Common myeloid progenitor, CD34-positive (primary cell): ENCODE measurements at regions not wholly inside any gene's neighbourhood (a gene's known extent, or its start where the extent isn't known, plus 50 kb on each side); places are given as distances from the start of the nearest gene placed in this dataset.

Experiments
- CTCF ChIA-PET: fragments of 350-600 bp; sonication (Branson Sonifier 250); formaldehyde crosslinking; loops from one replicate; lab custom pipeline; 2021; ENCODE audit warnings: antibody characterized with exemption; lab: Charles Lee
- POLR2A ChIA-PET: fragments of 350-600 bp; sonication (Branson Sonifier 250); formaldehyde crosslinking; loops from one replicate; lab custom pipeline; 2021; ENCODE audit warnings: antibody characterized with exemption; lab: Charles Lee
- DNase-seq, 3 donors: peaks; one replicate each; pipeline versions ENCODE4 v3.0.0 to v3.0.0-alpha.2; 2013
- H3K27ac ChIP-seq, 2 experiments: 1 replicate in 1 of 2; 2 replicates in 1 of 2; pipeline ENCODE4 v1.7.0; 2013; ENCODE audit warnings: inconsistent platforms in 2 of 2, low read length in 2 of 2, mild to moderate bottlenecking in 2 of 2, low read depth in 1 of 2, moderate library complexity in 1 of 2; ENCODE audit not compliant: severe bottlenecking in 2 of 2, insufficient read depth in 1 of 2, poor library complexity in 1 of 2
- H3K27me3 ChIP-seq, 5 experiments: replicated peaks in 2 of 5; 1 replicate in 3 of 5; 2 replicates in 2 of 5; pipeline versions ENCODE4 v1.6.1 to v1.7.0; 2013; ENCODE audit warnings: low read length in 4 of 5, mild to moderate bottlenecking in 2 of 5, moderate library complexity in 2 of 5, inconsistent platforms in 1 of 5; ENCODE audit not compliant: insufficient read depth in 5 of 5, control insufficient read depth in 4 of 5
- H3K36me3 ChIP-seq, 4 experiments: 1 replicate in 2 of 4; 2 replicates in 2 of 4; pipeline versions ENCODE4 v1.6.1 to v1.7.0; 2013; ENCODE audit warnings: low read length in 3 of 4, control low read depth in 1 of 4, mild to moderate bottlenecking in 1 of 4; ENCODE audit not compliant: control insufficient read depth in 4 of 4, insufficient read depth in 4 of 4
- H3K4me1 ChIP-seq, 4 experiments: 1 replicate in 3 of 4; 2 replicates in 1 of 4; pipeline versions ENCODE4 v1.6.1 to v1.7.1; 2013; ENCODE audit warnings: low read length in 3 of 4, mild to moderate bottlenecking in 3 of 4, control low read depth in 1 of 4, inconsistent platforms in 1 of 4, moderate library complexity in 1 of 4; ENCODE audit not compliant: control insufficient read depth in 4 of 4, insufficient read depth in 4 of 4; ENCODE audit errors: control extremely low read depth in 1 of 4
- H3K4me3 ChIP-seq, 7 experiments: 1 replicate in 4 of 7; 2 replicates in 3 of 7; pipeline versions ENCODE4 v1.5.1 to v1.7.0; 2013; ENCODE audit warnings: mild to moderate bottlenecking in 7 of 7, low read length in 6 of 7, moderate library complexity in 6 of 7, inconsistent platforms in 2 of 7, low read depth in 2 of 7, control low read depth in 1 of 7; ENCODE audit not compliant: insufficient read depth in 4 of 7, control insufficient read depth in 1 of 7; ENCODE audit errors: extremely low read depth in 1 of 7
- H3K9me3 ChIP-seq, 5 experiments: 1 replicate in 4 of 5; 2 replicates in 1 of 5; pipeline versions ENCODE4 v1.6.1 to v1.7.1; 2013; ENCODE audit warnings: low read length in 4 of 5, mild to moderate bottlenecking in 2 of 5, inconsistent platforms in 1 of 5, low read depth in 1 of 5, moderate library complexity in 1 of 5; ENCODE audit not compliant: control insufficient read depth in 4 of 5, insufficient read depth in 2 of 5; ENCODE audit errors: control extremely low read depth in 1 of 5
- WGBS: methylation state at CpG from one replicate; pipeline ENCODE4 v1.1.5; 2013; ENCODE audit not compliant: insufficient coverage; 5-methylcytosine and 5-hydroxymethylcytosine counted together

DNA sequence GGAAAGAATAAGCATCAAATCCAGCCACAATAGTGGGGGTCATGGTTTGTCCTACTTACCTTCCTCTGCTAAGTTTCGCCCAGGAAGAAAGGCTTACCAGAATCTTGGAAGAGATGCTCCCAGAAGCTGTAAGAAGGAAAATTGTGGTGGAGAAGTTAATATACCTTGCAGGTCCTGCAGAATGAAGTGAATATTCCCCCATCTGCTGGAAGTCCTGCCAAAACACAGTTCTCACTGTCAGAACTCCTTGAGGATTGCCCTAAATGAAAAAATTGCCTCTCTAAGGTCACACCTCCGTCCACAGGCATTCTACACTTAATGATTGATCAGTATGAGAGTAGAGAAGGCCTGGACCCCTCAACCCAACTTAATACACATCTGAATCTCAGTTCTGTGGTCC lies 78.4 kb upstream of the RGS21 start:
- Histone ChIP-seq H3K9me3 (peaks cover 0 to 5% (median 0%) of the 10 kb centered on the region in 5 experiments), H3K4me1 (no peaks in the 10 kb centered on the region), H3K4me3 (no peak overlapping the region), H3K27ac (no peak overlapping the region), H3K36me3 (no peaks in the 10 kb centered on the region), H3K27me3 (no peaks in the 10 kb centered on the region)
- ChIA-PET CTCF (no interaction called here), POLR2A (no interaction called here)
- DNase-seq = no peak
- WGBS = no CpG with 5 or more reads among the region's 2 CpGs

DNA sequence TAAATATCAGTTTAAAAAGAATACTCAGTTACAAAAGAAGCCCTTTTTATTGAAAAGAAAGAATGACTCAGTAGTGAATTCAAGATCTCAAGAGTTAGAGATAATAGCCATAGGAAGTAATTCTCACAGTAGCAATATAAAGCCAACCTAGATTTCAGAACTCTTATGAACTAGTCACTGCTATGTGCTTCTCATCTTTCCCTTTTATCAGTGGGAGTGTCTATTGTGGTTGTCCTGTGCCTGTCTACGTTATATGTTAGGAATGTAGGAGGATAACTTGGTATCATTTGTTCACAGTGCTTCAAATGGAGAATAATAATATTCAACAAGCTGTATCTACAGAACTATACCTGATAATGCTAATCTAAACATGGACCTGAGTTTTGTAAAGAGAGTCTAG lies 73.1 kb upstream of the RGS21 start:
- no peaks in the 10 kb centered on the region for H3K4me1 ChIP-seq
- CTCF ChIA-PET = no interaction called here
- H3K27ac ChIP-seq = no peak overlapping the region
- no peaks in the 10 kb centered on the region for H3K36me3 ChIP-seq
- no peak for DNase-seq
- POLR2A ChIA-PET = no interaction called here
- no peak overlapping the region for H3K4me3 ChIP-seq
- WGBS = no CpG with 5 or more reads among the region's 1 CpG
- peaks cover 0 to 15% (median 4%) of the 10 kb centered on the region in 5 experiments for H3K9me3 ChIP-seq
- no peaks in the 10 kb centered on the region for H3K27me3 ChIP-seq

DNA sequence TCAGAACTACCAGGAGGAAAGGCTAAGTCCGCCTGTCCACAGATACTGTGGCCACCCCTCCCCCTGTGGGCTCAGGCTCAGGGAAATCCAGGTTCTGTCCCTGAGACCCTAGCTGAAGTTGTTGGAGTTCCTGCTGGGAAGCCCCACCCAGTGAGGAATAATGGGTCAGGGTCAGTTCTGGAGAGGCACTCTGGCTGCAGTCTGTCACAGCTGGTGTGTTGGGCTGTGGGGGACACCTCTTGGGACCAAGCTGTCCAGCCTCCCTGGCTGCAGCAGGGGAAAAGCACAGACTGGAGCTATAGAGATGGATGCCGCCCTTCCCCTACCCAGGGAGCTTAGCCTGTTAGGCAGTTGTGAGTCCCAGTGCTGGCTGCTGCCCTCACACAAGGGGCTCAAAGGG lies 65.1 kb upstream of the RGS21 start:
- H3K4me1 ChIP-seq = no peaks in the 10 kb centered on the region
- H3K4me3 ChIP-seq = no peak overlapping the region
- 94% methylated on average over 2 of the region's 2 CpGs for WGBS
- CTCF ChIA-PET = interaction anchor here (1.0 kb wide), 1 partner anchor 26 kb away, joined by 3 read pairs; no protein-coding TSS in a partner anchor
- peaks cover 0 to 16% (median 5%) of the 10 kb centered on the region in 5 experiments for H3K9me3 ChIP-seq
- H3K27me3 ChIP-seq = no peaks in the 10 kb centered on the region
- no peaks in the 10 kb centered on the region for H3K36me3 ChIP-seq
- POLR2A ChIA-PET = no interaction called here
- no peak overlapping the region for H3K27ac ChIP-seq
- DNase-seq = no peak

DNA sequence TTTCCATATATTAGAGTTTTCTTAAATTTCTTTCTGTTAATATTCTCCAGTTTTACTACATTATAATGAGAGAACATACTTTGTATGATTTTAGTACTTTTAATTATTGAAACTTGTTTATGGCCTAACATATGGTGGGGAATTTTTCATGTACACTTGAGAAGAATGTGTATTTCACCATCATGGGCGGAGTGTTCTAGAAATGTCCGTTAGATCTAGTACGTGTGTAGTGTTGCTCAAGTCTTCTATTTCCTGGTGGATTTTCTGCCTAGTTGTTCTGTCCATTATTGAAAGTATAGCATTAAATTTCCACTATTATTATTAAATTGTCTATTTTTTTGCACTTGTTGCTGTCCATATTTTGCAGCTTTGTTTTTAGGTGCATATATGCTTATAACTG lies 64.0 kb upstream of the RGS21 start:
- no peak overlapping the region for H3K4me3 ChIP-seq
- ChIA-PET POLR2A (no interaction called here), CTCF (no interaction called here)
- no peak for DNase-seq
- no CpG with 5 or more reads among the region's 3 CpGs for WGBS
- no peaks in the 10 kb centered on the region for H3K36me3 ChIP-seq
- H3K27ac ChIP-seq = no peak overlapping the region
- H3K27me3 ChIP-seq = no peaks in the 10 kb centered on the region
- peaks cover 0 to 3% (median 0%) of the 10 kb centered on the region in 4 experiments for H3K4me1 ChIP-seq
- peaks cover 0 to 16% (median 5%) of the 10 kb centered on the region in 5 experiments for H3K9me3 ChIP-seq

DNA sequence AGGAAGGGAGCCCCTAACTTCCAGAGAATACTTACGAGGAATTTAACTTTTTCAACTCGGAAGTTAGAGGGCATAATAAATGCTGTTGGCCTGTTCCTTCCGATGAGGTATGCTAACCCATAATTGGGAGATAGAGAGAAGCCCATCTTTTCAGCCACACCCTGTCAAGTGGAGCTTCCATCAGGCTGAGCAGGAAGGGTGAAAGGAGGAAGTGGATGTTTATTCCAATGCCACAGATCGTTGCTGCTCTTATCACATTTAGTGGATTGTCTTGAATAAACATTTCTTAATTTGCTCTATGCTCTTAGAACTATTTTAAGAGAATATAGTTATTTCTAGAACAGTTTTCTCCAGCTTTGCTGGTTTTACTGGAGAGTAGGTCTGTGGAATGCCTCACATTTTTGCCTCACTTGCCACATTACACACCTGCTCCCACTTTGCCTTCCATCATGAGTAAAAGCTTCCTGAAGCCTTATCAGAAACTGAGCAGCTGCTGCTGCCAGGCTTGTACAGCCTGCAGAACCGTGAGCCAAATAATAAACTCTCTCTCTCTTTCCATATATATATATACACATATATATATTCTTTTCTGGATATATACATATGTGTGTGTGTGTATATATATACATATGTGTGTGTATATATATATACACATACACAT lies 60.0 kb upstream of the RGS21 start:
- peak in 2 of 3 donors; percentile 18 to 37 for DNase-seq
- Histone ChIP-seq H3K27me3 (no peaks in the 10 kb centered on the region), H3K4me3 (no peak overlapping the region), H3K9me3 (peaks cover 0 to 12% (median 5%) of the 10 kb centered on the region in 5 experiments), H3K36me3 (no peaks in the 10 kb centered on the region), H3K27ac (no peak overlapping the region), H3K4me1 (peaks cover 0 to 3% (median 0%) of the 10 kb centered on the region in 4 experiments)
- CTCF ChIA-PET = interaction anchor here (0.9 kb wide), 1 partner anchor 8 kb away, joined by 3 read pairs; no protein-coding TSS in a partner anchor
- POLR2A ChIA-PET = no interaction called here
- 100% methylated on average over 2 of the region's 5 CpGs for WGBS

DNA sequence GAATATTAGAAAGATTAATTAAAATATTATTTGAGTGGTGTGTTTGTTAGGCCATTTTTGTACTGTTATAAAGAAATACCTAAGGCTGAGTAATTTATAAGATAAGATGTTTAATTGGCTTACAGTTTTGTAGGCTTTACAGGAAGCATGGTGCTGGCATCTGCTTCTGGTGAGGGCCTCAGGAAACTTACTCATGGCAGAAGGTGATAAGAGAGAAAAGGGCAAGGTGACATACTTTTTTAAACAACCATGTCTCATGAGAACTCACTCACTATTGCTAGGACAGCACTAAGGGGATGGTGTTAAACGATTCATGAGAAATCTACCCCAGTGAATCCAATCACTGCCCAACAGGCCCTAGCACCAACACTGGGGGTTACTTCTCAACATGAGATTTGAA lies 56.7 kb upstream of the RGS21 start:
- peaks cover 0 to 9% (median 5%) of the 10 kb centered on the region in 4 experiments for H3K4me1 ChIP-seq
- H3K9me3 ChIP-seq = no peaks in the 10 kb centered on the region
- POLR2A ChIA-PET = no interaction called here
- H3K27me3 ChIP-seq = no peaks in the 10 kb centered on the region
- no peak overlapping the region for H3K27ac ChIP-seq
- no peak overlapping the region for H3K4me3 ChIP-seq
- peak in 2 of 3 donors; percentile 39 to 64 for DNase-seq
- H3K36me3 ChIP-seq = no peaks in the 10 kb centered on the region
- CTCF ChIA-PET = no interaction called here
- no CpG with 5 or more reads among the region's 1 CpG for WGBS

DNA sequence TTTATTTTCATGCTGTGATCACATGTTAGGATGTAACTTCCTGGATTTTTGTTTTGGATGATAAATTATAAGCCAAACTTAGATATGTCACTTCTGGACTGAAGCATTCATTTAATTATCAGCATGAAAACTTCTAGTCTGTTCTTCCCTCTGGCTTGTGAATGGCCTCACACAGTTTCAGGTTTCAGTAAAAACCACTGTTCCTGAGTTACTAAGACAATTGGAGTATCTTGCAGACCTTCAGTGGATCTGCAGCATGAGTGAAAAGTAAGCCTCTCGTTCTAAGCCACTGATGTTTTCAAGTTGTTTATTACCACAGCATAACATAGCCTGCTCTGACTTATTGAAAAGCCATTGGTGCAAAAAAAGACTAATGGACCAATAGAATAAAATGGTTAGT lies 55.3 kb upstream of the RGS21 start:
- CTCF ChIA-PET = no interaction called here

More for the DNA sequence above, 55.3 kb upstream of the RGS21 start:
- no peak overlapping the region for H3K4me3 ChIP-seq
- H3K4me1 ChIP-seq = peaks cover 0 to 9% (median 5%) of the 10 kb centered on the region in 4 experiments
- DNase-seq = no peak
- H3K36me3 ChIP-seq = no peaks in the 10 kb centered on the region
- no peaks in the 10 kb centered on the region for H3K27me3 ChIP-seq
- no peaks in the 10 kb centered on the region for H3K9me3 ChIP-seq
- POLR2A ChIA-PET = no interaction called here
- H3K27ac ChIP-seq = no peak overlapping the region
- 100% methylated on average over 1 of the region's 1 CpG for WGBS
